ENCODE measurements at regions not wholly inside any gene's neighbourhood (a gene's known extent, or its start where the extent isn't known, plus 50 kb on each side); places are given as distances from the start of the nearest gene placed in this dataset.

DNA sequence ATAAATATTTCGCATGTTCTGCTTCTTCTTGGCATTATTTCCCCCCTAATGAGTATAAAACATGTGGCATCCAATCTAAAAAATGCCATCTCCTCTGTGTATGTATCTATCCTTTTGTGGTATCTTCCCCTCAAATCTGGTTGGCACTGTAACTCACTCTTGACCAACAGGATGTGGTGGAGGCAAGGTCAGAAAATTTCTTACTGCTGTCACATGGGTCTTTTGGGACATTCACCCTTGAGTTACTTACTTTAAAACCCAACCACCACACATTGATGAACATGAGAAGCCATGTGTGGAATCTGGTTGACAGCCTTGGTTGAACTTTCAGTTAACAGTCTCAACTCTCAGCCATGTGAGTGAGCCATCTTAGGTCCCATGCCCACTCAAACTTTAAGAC lies 516.9 kb downstream of the SLC16A7 start:
- 0% methylated on average over 1 of the region's 1 CpG for WGBS, 2 donors
- TF ChIP-seq POLR2A (IDR thresholded peaks at IDR 0.05): no peak
- TF ChIP-seq, protein P1, sequence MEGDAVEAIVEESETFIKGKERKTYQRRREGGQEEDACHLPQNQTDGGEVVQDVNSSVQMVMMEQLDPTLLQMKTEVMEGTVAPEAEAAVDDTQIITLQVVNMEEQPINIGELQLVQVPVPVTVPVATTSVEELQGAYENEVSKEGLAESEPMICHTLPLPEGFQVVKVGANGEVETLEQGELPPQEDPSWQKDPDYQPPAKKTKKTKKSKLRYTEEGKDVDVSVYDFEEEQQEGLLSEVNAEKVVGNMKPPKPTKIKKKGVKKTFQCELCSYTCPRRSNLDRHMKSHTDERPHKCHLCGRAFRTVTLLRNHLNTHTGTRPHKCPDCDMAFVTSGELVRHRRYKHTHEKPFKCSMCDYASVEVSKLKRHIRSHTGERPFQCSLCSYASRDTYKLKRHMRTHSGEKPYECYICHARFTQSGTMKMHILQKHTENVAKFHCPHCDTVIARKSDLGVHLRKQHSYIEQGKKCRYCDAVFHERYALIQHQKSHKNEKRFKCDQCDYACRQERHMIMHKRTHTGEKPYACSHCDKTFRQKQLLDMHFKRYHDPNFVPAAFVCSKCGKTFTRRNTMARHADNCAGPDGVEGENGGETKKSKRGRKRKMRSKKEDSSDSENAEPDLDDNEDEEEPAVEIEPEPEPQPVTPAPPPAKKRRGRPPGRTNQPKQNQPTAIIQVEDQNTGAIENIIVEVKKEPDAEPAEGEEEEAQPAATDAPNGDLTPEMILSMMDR (IDR thresholded peaks at IDR 0.05): no peak

DNA sequence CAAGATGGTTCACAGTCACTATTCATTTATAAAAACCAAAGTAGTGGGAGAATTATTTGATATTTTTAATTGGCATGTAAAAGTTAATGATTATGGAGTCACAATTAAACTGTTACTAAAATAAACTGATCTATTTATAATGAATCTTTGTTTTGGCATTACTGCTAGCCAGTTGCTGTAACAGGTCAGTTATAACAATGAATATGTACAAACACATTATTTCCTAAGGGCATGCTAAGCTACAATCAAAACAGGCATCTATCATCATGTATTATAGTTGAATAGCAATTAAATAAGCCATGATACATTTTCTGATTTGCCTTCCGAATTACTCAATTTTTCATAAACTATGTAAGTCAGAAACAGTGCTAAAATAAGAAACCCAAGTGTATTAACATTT lies 518.3 kb downstream of the SLC16A7 start:
- intact Hi-C loops (cut with DNase I): no loop called here
- Histone ChIP-seq H3K36me3 (no peaks in the 10 kb centered on the region), H3K27me3 (no peaks in the 10 kb centered on the region), H3K4me3 (no peak overlapping the region), H3K27ac (no peak overlapping the region), H3K4me1 (no peaks in the 10 kb centered on the region), H3K9me3 (no peaks in the 10 kb centered on the region)
- DNase-seq: no peak
- TF ChIP-seq, protein P1 (IDR thresholded peaks at IDR 0.05): no peak
- TF ChIP-seq POLR2A (IDR thresholded peaks at IDR 0.05): no peak
- WGBS, 2 donors: 55 to 62% methylated on average over 1 of the region's 1 CpG

More for the DNA sequence above, 516.9 kb downstream of the SLC16A7 start:
- Histone ChIP-seq H3K4me3 (no peak overlapping the region), H3K36me3 (no peaks in the 10 kb centered on the region), H3K4me1 (no peaks in the 10 kb centered on the region), H3K27ac (no peak overlapping the region), H3K9me3 (no peaks in the 10 kb centered on the region), H3K27me3 (no peaks in the 10 kb centered on the region)
- intact Hi-C loops (cut with DNase I): no loop called here
- DNase-seq: no peak

DNA sequence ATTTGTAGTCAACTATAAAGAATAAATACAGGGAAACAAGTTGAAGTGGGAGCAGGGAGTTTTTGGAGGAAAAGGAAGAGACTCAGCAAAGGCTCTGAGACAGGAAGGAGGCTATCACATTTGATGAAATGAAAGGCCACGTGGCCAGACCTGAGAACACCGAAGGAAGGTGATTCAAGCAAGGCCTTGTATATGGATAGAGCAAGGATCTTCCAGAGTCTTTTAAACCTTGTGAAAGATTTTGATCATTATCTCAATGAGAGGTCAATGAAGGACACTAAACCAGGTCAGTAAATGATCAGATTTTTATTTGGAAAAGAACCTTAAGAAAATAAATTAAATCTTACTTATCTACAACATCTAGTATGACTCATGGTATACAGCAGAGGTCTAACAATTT lies 523.5 kb downstream of the SLC16A7 start:
- intact Hi-C loops (cut with DNase I): no loop called here
- Histone ChIP-seq H3K4me3 (no peak overlapping the region), H3K9me3 (no peaks in the 10 kb centered on the region), H3K27ac (no peak overlapping the region), H3K36me3 (no peaks in the 10 kb centered on the region), H3K4me1 (no peaks in the 10 kb centered on the region), H3K27me3 (no peaks in the 10 kb centered on the region)
- WGBS, 2 donors: 44 to 51% methylated on average over 2 of the region's 2 CpGs
- no peak for DNase-seq
- no peak for TF ChIP-seq POLR2A (IDR thresholded peaks at IDR 0.05)
- TF ChIP-seq, protein P1 (IDR thresholded peaks at IDR 0.05): no peak

DNA sequence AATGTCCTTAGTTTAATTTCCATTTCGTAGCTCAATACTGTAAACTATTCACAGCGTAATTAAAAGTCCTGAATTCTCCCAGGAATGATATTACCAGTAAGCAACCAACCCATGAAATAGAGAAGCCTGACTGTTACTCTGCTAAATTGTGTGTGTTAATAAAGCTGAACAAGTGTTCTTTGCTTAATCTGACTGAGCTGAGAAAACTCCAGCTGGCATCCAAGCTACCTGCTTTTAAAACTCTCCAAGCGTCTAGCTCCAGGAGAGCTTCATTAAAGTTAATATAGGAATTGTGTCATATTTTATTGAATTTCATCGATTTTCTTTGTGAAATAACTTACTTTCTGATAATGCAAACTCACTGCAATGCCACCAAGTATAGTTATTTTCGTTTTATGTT lies 524.4 kb downstream of the SLC16A7 start:
- H3K9me3 ChIP-seq: no peaks in the 10 kb centered on the region
- no peaks in the 10 kb centered on the region for H3K36me3 ChIP-seq
- intact Hi-C loops (cut with DNase I): no loop called here
- no peak overlapping the region for H3K27ac ChIP-seq
- no peak for TF ChIP-seq POLR2A (IDR thresholded peaks at IDR 0.05)
- TF ChIP-seq, protein P1 (IDR thresholded peaks at IDR 0.05): no peak
- DNase-seq: no peak
- no peaks in the 10 kb centered on the region for H3K4me1 ChIP-seq
- H3K4me3 ChIP-seq: no peak overlapping the region
- no peaks in the 10 kb centered on the region for H3K27me3 ChIP-seq
- 83 to 86% methylated on average over 5 of the region's 5 CpGs for WGBS, 2 donors

DNA sequence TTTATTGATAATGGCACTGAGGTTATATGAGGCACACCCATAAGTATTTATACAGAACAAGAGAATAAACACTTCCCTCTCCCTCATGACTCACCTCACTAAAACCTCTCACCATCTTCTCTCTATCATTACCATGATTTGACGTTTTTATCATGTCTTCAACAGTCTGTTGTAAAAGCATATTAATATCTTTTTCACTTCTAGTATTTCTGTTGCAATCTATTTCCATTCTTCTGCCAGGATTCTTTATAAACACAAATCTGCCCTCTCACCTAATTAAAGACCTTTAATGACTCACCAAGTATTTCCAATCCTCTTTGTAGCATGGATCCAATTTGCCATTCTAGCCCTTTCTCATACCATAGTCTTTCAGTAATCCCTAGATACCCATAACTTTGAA lies 527.7 kb downstream of the SLC16A7 start:
- H3K4me1 ChIP-seq: no peaks in the 10 kb centered on the region
- TF ChIP-seq POLR2A (IDR thresholded peaks at IDR 0.05): no peak
- TF ChIP-seq, protein P1 (IDR thresholded peaks at IDR 0.05): no peak
- H3K9me3 ChIP-seq: no peaks in the 10 kb centered on the region
- 24 to 25% methylated on average over 1 of the region's 1 CpG for WGBS, 2 donors
- no peak for DNase-seq
- no peak overlapping the region for H3K27ac ChIP-seq
- intact Hi-C loops (cut with DNase I): no loop called here
- no peaks in the 10 kb centered on the region for H3K36me3 ChIP-seq
- no peaks in the 10 kb centered on the region for H3K27me3 ChIP-seq
- no peak overlapping the region for H3K4me3 ChIP-seq
